Colonic mucosa (tissue), 4 donors: ENCODE measurements at regions not wholly inside any gene's neighbourhood (a gene's known extent, or its start where the extent isn't known, plus 50 kb on each side); places are given as distances from the start of the nearest gene placed in this dataset.

Experiments
- DNase-seq: peaks from one replicate; pipeline ENCODE4 v3.0.0-alpha.2; 2020
- H3K27ac ChIP-seq: fragments of 200-600 bp; one replicate; pipeline ENCODE4 v1.8.0; 2021
- H3K27me3 ChIP-seq: fragments of 200-600 bp; one replicate; pipeline ENCODE4 v1.8.0; 2021
- H3K36me3 ChIP-seq: fragments of 200-600 bp; one replicate; pipeline ENCODE4 v1.8.0; 2021
- H3K4me1 ChIP-seq: fragments of 200-600 bp; one replicate; pipeline ENCODE4 v1.8.0; 2021; ENCODE audit warnings: mild to moderate bottlenecking
- H3K4me3 ChIP-seq: fragments of 200-600 bp; one replicate; pipeline ENCODE4 v1.8.0; 2021
- H3K9ac ChIP-seq, 2 donors: one replicate each; pipeline ENCODE4 v1.7.0; 2013; ENCODE audit warnings: control low read depth in 2 of 2, low read depth in 2 of 2, low read length in 2 of 2
- H3K9me3 ChIP-seq: fragments of 200-600 bp; one replicate; pipeline ENCODE4 v1.8.0; 2021
- CTCF ChIP-seq: fragments of 200-600 bp; IDR thresholded peaks from one replicate; pipeline ENCODE4 v1.8.0; 2022; ENCODE audit warnings: antibody characterized with exemption, mild to moderate bottlenecking
- intact Hi-C: fragments of 100-400 bp; cut with DNase I; formaldehyde crosslinking; loops from one replicate; pipeline ENCODE4 v1.14.1; 2022
- donor health status: healthy.
- donor health status: DM: no; HTN: no; CAD: no.
- donor health status: DM: no; HTN: no; CAD: no.

DNA sequence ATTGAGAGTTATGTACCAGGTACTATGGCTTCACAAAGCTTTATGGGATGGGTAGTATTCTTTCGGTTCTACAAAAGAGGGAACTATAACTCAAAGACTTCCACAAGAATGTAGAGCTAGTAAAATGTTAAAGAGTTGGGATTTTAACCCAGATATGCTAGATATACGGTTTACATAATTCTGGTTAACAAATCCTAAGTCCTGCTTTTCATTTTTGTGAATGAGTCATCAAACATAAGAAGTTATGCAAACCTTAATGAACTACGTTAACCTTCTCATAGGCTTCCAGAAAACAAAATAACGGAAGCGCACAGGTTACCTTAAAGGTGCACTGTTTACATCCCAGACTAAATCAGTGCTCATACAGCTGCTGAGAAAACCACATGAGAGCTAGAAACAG, 1049.3 kb downstream of the MCTP2 start:
- TF ChIP-seq CTCF, result no peak
- intact Hi-C loops, result no loop called here
- Histone ChIP-seq H3K9me3 (no peaks in the 10 kb centered on the region), H3K4me3 (no peak overlapping the region), H3K4me1 (no peaks in the 10 kb centered on the region), H3K27me3 (no peaks in the 10 kb centered on the region), H3K36me3 (no peaks in the 10 kb centered on the region), H3K27ac (no peak overlapping the region), H3K9ac (no peak overlapping the region)
- no peak for DNase-seq

- Histone ChIP-seq H3K9ac (no peak overlapping the region), H3K4me1 (no peaks in the 10 kb centered on the region), H3K4me3 (no peak overlapping the region), H3K27me3 (no peaks in the 10 kb centered on the region), H3K36me3 (no peaks in the 10 kb centered on the region), H3K27ac (no peak overlapping the region), H3K9me3 (no peaks in the 10 kb centered on the region)
- TF ChIP-seq CTCF, result no peak
- intact Hi-C loops, result no loop called here
- DNase-seq, result no peak
Measured at GRCh38 chr15:95281470-95281869, 1049.0 kb upstream of the NR2F2 start.

DNA sequence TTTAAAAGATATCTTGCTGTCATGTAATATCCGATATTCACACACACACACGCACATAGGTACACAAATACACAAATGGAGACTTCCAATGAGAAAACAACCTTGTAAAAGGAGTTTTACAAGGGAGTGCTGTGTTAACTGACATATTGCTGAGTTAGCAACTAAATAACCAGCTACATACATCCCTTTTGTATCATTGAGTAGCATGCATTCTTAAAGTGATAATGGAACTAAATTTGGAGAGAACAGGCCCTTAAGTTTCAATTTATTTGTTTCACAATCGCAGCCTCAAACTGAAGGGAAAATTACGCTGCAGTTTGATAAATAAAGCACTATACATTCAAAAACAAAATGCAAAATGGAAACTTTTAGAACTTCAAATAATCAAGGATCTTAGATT, 1046.0 kb upstream of the NR2F2 start:
- H3K4me1 ChIP-seq, result no peaks in the 10 kb centered on the region
- no peaks in the 10 kb centered on the region for H3K27me3 ChIP-seq
- H3K36me3 ChIP-seq, result no peaks in the 10 kb centered on the region
- no peak overlapping the region for H3K9ac ChIP-seq
- no peak overlapping the region for H3K27ac ChIP-seq
- no peaks in the 10 kb centered on the region for H3K9me3 ChIP-seq
- no peak overlapping the region for H3K4me3 ChIP-seq
- intact Hi-C loops, result no loop called here
- TF ChIP-seq CTCF, result no peak
- DNase-seq, result no peak

- no peak overlapping the region for H3K9ac ChIP-seq
- no peaks in the 10 kb centered on the region for H3K9me3 ChIP-seq
- H3K4me3 ChIP-seq, result no peak overlapping the region
- DNase-seq, result no peak
- H3K27ac ChIP-seq, result no peak overlapping the region
- intact Hi-C loops, result no loop called here
- H3K27me3 ChIP-seq, result no peaks in the 10 kb centered on the region
- H3K4me1 ChIP-seq, result no peaks in the 10 kb centered on the region
- no peak for TF ChIP-seq CTCF
- no peaks in the 10 kb centered on the region for H3K36me3 ChIP-seq
Measured at GRCh38 chr15:95284933-95285421, 1045.5 kb upstream of the NR2F2 start.

GRCh38 chr15:95286352-95286880, 1044.1 kb upstream of the NR2F2 start:
- no peak overlapping the region for H3K27ac ChIP-seq
- intact Hi-C loops, result no loop called here
- H3K27me3 ChIP-seq, result no peaks in the 10 kb centered on the region

More at GRCh38 chr15:95286352-95286880, 1044.1 kb upstream of the NR2F2 start:
- H3K4me1 ChIP-seq, result no peaks in the 10 kb centered on the region
- H3K9me3 ChIP-seq, result no peaks in the 10 kb centered on the region
- no peaks in the 10 kb centered on the region for H3K36me3 ChIP-seq
- DNase-seq, result no peak
- H3K4me3 ChIP-seq, result no peak overlapping the region
- TF ChIP-seq CTCF, result no peak
- H3K9ac ChIP-seq, result no peak overlapping the region
